Progenitor cell of endocrine pancreas (in vitro differentiated cells): ENCODE measurements at regions not wholly inside any gene's neighbourhood (a gene's known extent, or its start where the extent isn't known, plus 50 kb on each side); places are given as distances from the start of the nearest gene placed in this dataset.

Experiments
- DNase-seq: peaks from one replicate; pipeline ENCODE4 v3.0.0; 2021; ENCODE audit warnings: low spot score; ENCODE audit not compliant: unreplicated experiment
- H3K27ac Mint-ChIP-seq: 2 replicates; pipeline ENCODE4 v1.8.0; 2021; ENCODE audit warnings: mild to moderate bottlenecking, moderate library complexity, mixed read lengths
- H3K27me3 Mint-ChIP-seq: 2 replicates; pipeline ENCODE4 v1.8.0; 2021; ENCODE audit warnings: mixed read lengths
- H3K36me3 Mint-ChIP-seq: 2 replicates; pipeline ENCODE4 v1.8.0; 2022; ENCODE audit warnings: mixed read lengths; ENCODE audit not compliant: insufficient read depth
- H3K4me1 Mint-ChIP-seq: 2 replicates; pipeline ENCODE4 v1.8.0; 2021; ENCODE audit warnings: low read depth, mixed read lengths
- H3K4me3 Mint-ChIP-seq: 2 replicates; pipeline ENCODE4 v1.8.0; 2021; ENCODE audit warnings: low read depth, mild to moderate bottlenecking, moderate library complexity, mixed read lengths
- H3K9me3 Mint-ChIP-seq: 2 replicates; pipeline ENCODE4 v1.8.0; 2021; ENCODE audit warnings: low read depth, mixed read lengths
- CTCF ChIP-seq: fragments of 200-600 bp; sonication (generic); IDR thresholded peaks from one replicate; pipeline ENCODE4 v1.5.0; 2021; ENCODE audit warnings: antibody characterized with exemption, mild to moderate bottlenecking; ENCODE audit not compliant: unreplicated experiment

- DNase-seq, result no peak
- peak; percentile 79 for TF ChIP-seq CTCF
- Mint-ChIP-seq H3K36me3 (no peaks in the 10 kb centered on the region), H3K27ac (no peak overlapping the region), H3K4me1 (peaks cover 5% of the 10 kb centered on the region), H3K27me3 (no peaks in the 10 kb centered on the region), H3K4me3 (no peak overlapping the region), H3K9me3 (no peaks in the 10 kb centered on the region)
Measured at GRCh38 chr4:44927399-44928380, 201.3 kb upstream of the GNPDA2 start.

- Mint-ChIP-seq H3K4me1 (no peaks in the 10 kb centered on the region), H3K36me3 (no peaks in the 10 kb centered on the region), H3K27me3 (no peaks in the 10 kb centered on the region), H3K4me3 (no peak overlapping the region), H3K27ac (no peak overlapping the region), H3K9me3 (no peaks in the 10 kb centered on the region)
- TF ChIP-seq CTCF, result no peak
- DNase-seq, result no peak
Measured at GRCh38 chr4:44916411-44916810, 190.1 kb upstream of the GNPDA2 start.

DNA sequence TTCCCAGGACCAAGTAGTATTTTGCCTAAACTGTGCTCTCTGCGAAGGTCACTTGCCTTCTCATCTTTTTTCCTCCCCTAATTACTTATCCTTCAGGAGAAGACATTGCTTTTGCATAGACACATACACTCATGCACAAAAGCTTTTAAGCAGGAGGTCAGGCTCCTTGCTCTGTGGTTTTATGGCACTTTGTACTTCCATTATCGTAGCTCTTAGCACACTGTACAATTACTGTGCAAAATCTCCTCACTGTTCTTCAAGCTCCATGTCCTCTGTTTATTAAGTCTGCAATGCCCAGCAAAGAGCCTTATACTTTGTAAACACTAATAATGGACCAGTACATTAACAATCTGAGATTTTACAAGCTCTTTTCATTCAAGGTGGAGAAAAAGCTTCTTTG is 188.4 kb upstream of the GNPDA2 start:
- Mint-ChIP-seq H3K4me3 (no peak overlapping the region), H3K27ac (no peak overlapping the region), H3K4me1 (no peaks in the 10 kb centered on the region), H3K36me3 (no peaks in the 10 kb centered on the region), H3K9me3 (no peaks in the 10 kb centered on the region), H3K27me3 (no peaks in the 10 kb centered on the region)
- no peak for TF ChIP-seq CTCF
- DNase-seq, result no peak

DNA sequence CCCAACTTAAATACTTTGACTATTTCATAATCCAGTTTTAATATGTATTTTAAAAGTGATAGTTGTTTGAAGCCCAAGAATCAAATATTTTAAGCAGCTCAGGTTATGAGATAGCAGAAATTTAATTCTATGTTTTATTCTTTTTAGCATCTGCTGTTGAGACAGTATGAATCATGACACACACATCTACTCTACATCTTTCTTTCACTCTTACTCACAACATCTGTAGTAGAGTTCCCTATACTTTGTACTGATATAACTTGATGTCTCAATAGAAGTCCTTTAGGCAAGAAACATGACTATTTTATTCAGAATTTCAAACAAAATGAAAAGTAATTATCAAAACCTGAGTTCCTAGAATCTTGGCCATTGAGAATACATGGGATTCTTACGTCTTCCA is 187.9 kb upstream of the GNPDA2 start:
- TF ChIP-seq CTCF, result no peak
- Mint-ChIP-seq H3K27me3 (no peaks in the 10 kb centered on the region), H3K4me3 (no peak overlapping the region)

DNA sequence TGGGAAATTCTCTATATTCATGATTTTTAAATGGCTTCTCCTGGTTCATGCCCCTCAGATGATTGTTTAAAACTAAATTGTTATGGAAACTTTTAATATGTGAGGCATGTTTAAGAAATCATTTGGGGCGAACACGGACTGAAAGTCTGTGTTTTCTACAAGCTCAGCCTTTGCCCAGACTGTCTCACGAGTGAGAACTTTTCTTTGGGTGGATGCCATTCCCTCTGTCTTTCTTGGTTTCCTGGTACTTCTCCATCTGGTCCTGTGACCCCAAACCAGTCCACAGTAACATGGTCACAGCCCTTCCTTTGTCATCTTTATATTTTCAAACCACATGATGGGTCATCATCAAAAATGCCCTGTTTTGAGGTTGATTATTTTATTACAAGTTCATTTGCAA is 186.6 kb upstream of the GNPDA2 start:
- H3K4me3 Mint-ChIP-seq, result no peak overlapping the region
- H3K27ac Mint-ChIP-seq, result no peak overlapping the region
- H3K27me3 Mint-ChIP-seq, result no peaks in the 10 kb centered on the region
- no peaks in the 10 kb centered on the region for H3K36me3 Mint-ChIP-seq
- no peak for TF ChIP-seq CTCF
- no peak for DNase-seq
- H3K9me3 Mint-ChIP-seq, result no peaks in the 10 kb centered on the region
- no peaks in the 10 kb centered on the region for H3K4me1 Mint-ChIP-seq

More for the DNA sequence above, 187.9 kb upstream of the GNPDA2 start:
- DNase-seq, result no peak
- Mint-ChIP-seq H3K9me3 (no peaks in the 10 kb centered on the region), H3K4me1 (no peaks in the 10 kb centered on the region), H3K27ac (no peak overlapping the region), H3K36me3 (no peaks in the 10 kb centered on the region)
